SK-N-SH (cell line): ENCODE measurements at regions not wholly inside any gene's neighbourhood (a gene's known extent, or its start where the extent isn't known, plus 50 kb on each side); places are given as distances from the start of the nearest gene placed in this dataset.
"Not testable (repeated sequence)": the region's sequence is repeated elsewhere in the genome, so short reads cannot be mapped to it uniquely, and the experiment has no call there.

Experiments
- CTCF ChIA-PET: fragments of 300-600, 350-600 bp; formaldehyde crosslinking; extraction: SDS; loops from one replicate; lab custom pipeline; 2021; lab: Yijun Ruan, JAX
- POLR2A ChIA-PET: fragments of 350-600 bp; sonication (Branson Sonifier 250); formaldehyde crosslinking; extraction: SDS; loops from one replicate; lab custom pipeline; 2020; ENCODE audit warnings: antibody characterized with exemption, inconsistent platforms; lab: Yijun Ruan, JAX
- DNase-seq: peaks from one replicate; pipeline ENCODE4 v3.0.0; 2012
- H2AFZ ChIP-seq: fragments of 200-600 bp; sonication (generic); 2 replicates; pipeline ENCODE4 v1.8.1; 2016; ENCODE audit warnings: antibody characterized with exemption, mild to moderate bottlenecking, low read depth
- H3F3A ChIP-seq: fragments of 200-600 bp; sonication (generic); replicated peaks from 2 replicates; pipeline ENCODE3; 2016; ENCODE audit warnings: antibody characterized with exemption, mild to moderate bottlenecking; ENCODE audit not compliant: insufficient read depth
- H3K27ac ChIP-seq, 2 experiments: fragments of 200-500 bp in 1 of 2; fragments of 200-600 bp in 1 of 2; sonication (Bioruptor generic) in 1 of 2; sonication (generic), shearing (Covaris generic) in 1 of 2; 2 replicates each; pipeline versions ENCODE4 v1.5.1 to v1.6.1; 2014 to 2016; ENCODE audit warnings: low read depth in 2 of 2, inconsistent platforms in 1 of 2, low read length in 1 of 2, mild to moderate bottlenecking in 1 of 2, mixed read lengths in 1 of 2
- H3K27me3 ChIP-seq: fragments of 200-600 bp; sonication (generic), shearing (Covaris generic); 2 replicates; pipeline ENCODE4 v1.6.1; 2016; ENCODE audit warnings: mixed run types; ENCODE audit not compliant: insufficient read depth
- H3K36me3 ChIP-seq, 2 experiments: fragments of 200-500 bp in 1 of 2; fragments of 200-600 bp in 1 of 2; sonication (Bioruptor generic) in 1 of 2; sonication (generic) in 1 of 2; replicated peaks in 1 of 2; 2 replicates each; pipeline versions ENCODE3 to v1.5.1; 2014 to 2016; ENCODE audit warnings: low read length in 1 of 2, mild to moderate bottlenecking in 1 of 2; ENCODE audit not compliant: insufficient read depth in 2 of 2, control insufficient read depth in 1 of 2
- H3K4me1 ChIP-seq, 2 experiments: fragments of 200-500 bp in 1 of 2; fragments of 200-600 bp in 1 of 2; sonication (Bioruptor generic) in 1 of 2; sonication (generic), shearing (Covaris generic) in 1 of 2; 2 replicates each; pipeline versions ENCODE4 v1.5.1 to v1.6.1; 2014 to 2016; ENCODE audit warnings: low read depth in 1 of 2, low read length in 1 of 2, mixed run types in 1 of 2; ENCODE audit not compliant: insufficient read depth in 2 of 2, control insufficient read depth in 1 of 2
- H3K4me2 ChIP-seq: fragments of 200-600 bp; sonication (generic), shearing (Covaris generic); 2 replicates; pipeline ENCODE4 v1.6.1; 2017; ENCODE audit warnings: mixed run types
- H3K4me3 ChIP-seq, 2 experiments: fragments of 200-500 bp in 1 of 2; fragments of 200-600 bp in 1 of 2; sonication (Bioruptor generic) in 1 of 2; sonication (generic), shearing (Covaris generic) in 1 of 2; 2 replicates each; pipeline versions ENCODE4 v1.5.1 to v1.8.1; 2014 to 2016; ENCODE audit warnings: low read depth in 2 of 2, inconsistent platforms in 1 of 2, low read length in 1 of 2, mild to moderate bottlenecking in 1 of 2, mixed read lengths in 1 of 2, moderate library complexity in 1 of 2
- H3K79me2 ChIP-seq: fragments of 200-600 bp; sonication (generic); 2 replicates; pipeline ENCODE4 v1.8.1; 2017; ENCODE audit warnings: mild to moderate bottlenecking; ENCODE audit not compliant: insufficient read depth
- H3K9ac ChIP-seq: fragments of 200-600 bp; sonication (generic); 2 replicates; pipeline ENCODE4 v1.6.1; 2017; ENCODE audit warnings: mixed run types
- H3K9me2 ChIP-seq: fragments of 200-600 bp; sonication (generic); 2 replicates; pipeline ENCODE4 v1.6.1; 2017; ENCODE audit warnings: mixed run types
- H3K9me3 ChIP-seq: fragments of 200-600 bp; sonication (generic); 2 replicates; pipeline ENCODE4 v1.6.1; 2017; ENCODE audit warnings: mixed run types, mild to moderate bottlenecking, moderate library complexity
- H4K20me1 ChIP-seq: fragments of 200-600 bp; sonication (generic); 2 replicates; pipeline ENCODE4 v1.6.1; 2017; ENCODE audit warnings: mild to moderate bottlenecking, mixed run types; ENCODE audit not compliant: insufficient read depth
- ELF1 ChIP-seq: IDR thresholded peaks from 2 replicates; pipeline ENCODE4 v1.4.0; 2012
- FOXM1 ChIP-seq: IDR thresholded peaks from 2 replicates; pipeline ENCODE4 v1.4.0; 2012; ENCODE audit warnings: low read depth, mild to moderate bottlenecking
- GATA2 ChIP-seq: sonication (generic); formaldehyde crosslinking; IDR thresholded peaks from 2 replicates; pipeline ENCODE4 v1.5.0; 2020; ENCODE audit warnings: mild to moderate bottlenecking, missing genetic modification reagents
- JUND ChIP-seq: IDR thresholded peaks from 2 replicates; pipeline ENCODE4 v1.4.0; 2012
- MEF2A ChIP-seq: IDR thresholded peaks from 2 replicates; pipeline ENCODE4 v1.4.0; 2012; ENCODE audit warnings: low read depth, borderline replicate concordance
- POLR2AphosphoS5 ChIP-seq: IDR thresholded peaks from 2 replicates; pipeline ENCODE4 v1.6.1; 2012; ENCODE audit warnings: low read depth, low read length
- TCF12 ChIP-seq: IDR thresholded peaks from 2 replicates; pipeline ENCODE4 v1.4.0; 2012
- TEAD4 ChIP-seq: IDR thresholded peaks from 2 replicates; pipeline ENCODE4 v1.4.0; 2012; ENCODE audit warnings: mild to moderate bottlenecking, borderline replicate concordance; ENCODE audit not compliant: insufficient read depth
- WGBS: methylation state at CpG from one replicate; pipeline ENCODE4 v1.1.6; 2017; ENCODE audit warnings: low lambda C conversion rate; 5-methylcytosine and 5-hydroxymethylcytosine counted together

DNA sequence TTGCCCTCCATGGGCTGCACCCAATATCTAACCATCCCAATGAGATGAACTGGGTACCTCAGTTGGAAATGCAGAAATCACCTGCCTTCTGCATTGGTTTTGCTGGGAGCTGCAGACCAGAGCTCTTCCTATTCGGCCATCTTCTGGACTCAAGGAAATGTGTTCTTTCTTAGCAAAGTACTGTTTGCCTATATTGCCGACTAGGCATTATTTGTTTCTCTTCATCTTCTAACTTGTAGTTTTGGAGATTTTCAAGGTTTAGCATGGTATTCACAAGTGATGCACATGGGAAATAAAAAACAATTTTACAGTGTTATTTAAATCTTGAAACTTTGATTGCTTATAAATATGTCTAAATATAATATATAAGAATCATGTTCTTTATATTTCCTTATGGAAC lies 377.8 kb upstream of the POU1F1 start:
- Histone ChIP-seq H3K27ac (no peak overlapping the region), H3K4me2 (no peak overlapping the region), H3K9ac (no peak overlapping the region), H4K20me1 (no peaks in the 10 kb centered on the region), H2AFZ (no peak overlapping the region), H3K9me2 (no peaks in the 10 kb centered on the region), H3K79me2 (no peaks in the 10 kb centered on the region), H3K4me1 (no peaks in the 10 kb centered on the region), H3F3A (no peaks in the 10 kb centered on the region), H3K9me3 (no peaks in the 10 kb centered on the region), H3K36me3 (no peaks in the 10 kb centered on the region), H3K4me3 (no peak overlapping the region), H3K27me3 (no peaks in the 10 kb centered on the region; the same call in 1 of the 2 replicates)
- ChIA-PET CTCF (no interaction called here), POLR2A (no interaction called here)
- DNase-seq = no peak
- WGBS = 6% methylated on average over 2 of the region's 2 CpGs
- TF ChIP-seq ELF1 = no peak
- no peak for TF ChIP-seq POLR2AphosphoS5
- TF ChIP-seq TEAD4 = no peak

DNA sequence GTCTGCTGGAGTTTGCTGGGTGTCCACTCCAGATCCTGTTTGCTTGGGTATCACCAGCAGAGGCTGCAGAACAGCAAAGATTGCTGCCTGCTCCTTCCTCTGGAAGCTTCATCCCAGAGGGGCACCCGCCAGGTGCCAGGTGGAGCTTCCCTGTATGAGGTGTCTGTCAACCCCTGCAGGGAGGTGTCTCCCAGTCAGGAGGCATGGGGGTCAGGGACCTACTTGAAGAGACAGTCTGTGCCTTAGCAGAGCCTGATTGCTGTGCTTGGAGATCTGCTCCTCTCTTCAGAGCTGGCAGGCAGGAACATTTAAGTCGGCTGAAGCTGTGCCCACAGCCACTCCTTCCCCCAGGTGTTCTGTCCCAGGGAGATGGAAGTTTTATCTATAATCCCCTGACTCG lies 376.8 kb upstream of the POU1F1 start:
- POLR2A ChIA-PET, H2AFZ ChIP-seq, H3K79me2 ChIP-seq, DNase-seq, H3K4me1 ChIP-seq, H4K20me1 ChIP-seq, H3K9me3 ChIP-seq, H3K36me3 ChIP-seq, H3K27ac ChIP-seq, H3K4me2 ChIP-seq, H3K9me2 ChIP-seq, H3K4me3 ChIP-seq, CTCF ChIA-PET, H3K9ac ChIP-seq, H3K27me3 ChIP-seq, H3F3A ChIP-seq: not testable (repeated sequence)
- WGBS = 10% methylated on average over 3 of the region's 3 CpGs

DNA sequence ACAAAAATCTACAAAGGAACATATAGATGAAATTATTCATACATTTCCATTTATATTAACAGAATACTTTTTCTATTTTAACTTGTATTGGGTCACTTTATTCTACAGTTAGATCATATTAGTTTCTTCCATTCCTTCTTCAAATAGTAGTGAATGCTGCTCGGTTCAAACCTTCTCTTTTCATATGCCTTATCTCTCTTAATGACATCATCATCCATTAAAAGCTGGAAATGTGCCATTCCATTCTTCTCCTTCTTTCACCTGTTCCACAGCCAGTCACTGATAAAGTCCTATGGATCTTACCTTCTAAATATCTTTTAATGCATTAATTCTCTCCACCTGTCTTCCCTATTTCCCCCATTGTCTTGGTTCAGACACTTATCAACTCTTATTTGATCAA lies 358.0 kb upstream of the POU1F1 start:
- no peaks in the 10 kb centered on the region; the same call in 1 of the 2 replicates for H3K27me3 ChIP-seq
- H3F3A ChIP-seq = no peaks in the 10 kb centered on the region
- DNase-seq = no peak
- H3K27ac ChIP-seq = no peak overlapping the region
- WGBS = 3% methylated on average over 1 of the region's 1 CpG
- TF ChIP-seq FOXM1 = no peak
- no peak for TF ChIP-seq JUND
- no peak for TF ChIP-seq MEF2A
- H3K4me1 ChIP-seq = no peaks in the 10 kb centered on the region
- no peaks in the 10 kb centered on the region for H4K20me1 ChIP-seq
- no peaks in the 10 kb centered on the region for H3K9me2 ChIP-seq
- H3K79me2 ChIP-seq = no peaks in the 10 kb centered on the region
- ChIA-PET CTCF (no interaction called here), POLR2A (no interaction called here)
- no peak overlapping the region for H3K4me3 ChIP-seq
- H2AFZ ChIP-seq = no peak overlapping the region
- H3K9ac ChIP-seq = no peak overlapping the region
- H3K36me3 ChIP-seq = no peaks in the 10 kb centered on the region
- H3K9me3 ChIP-seq = no peaks in the 10 kb centered on the region
- H3K4me2 ChIP-seq = no peak overlapping the region

DNA sequence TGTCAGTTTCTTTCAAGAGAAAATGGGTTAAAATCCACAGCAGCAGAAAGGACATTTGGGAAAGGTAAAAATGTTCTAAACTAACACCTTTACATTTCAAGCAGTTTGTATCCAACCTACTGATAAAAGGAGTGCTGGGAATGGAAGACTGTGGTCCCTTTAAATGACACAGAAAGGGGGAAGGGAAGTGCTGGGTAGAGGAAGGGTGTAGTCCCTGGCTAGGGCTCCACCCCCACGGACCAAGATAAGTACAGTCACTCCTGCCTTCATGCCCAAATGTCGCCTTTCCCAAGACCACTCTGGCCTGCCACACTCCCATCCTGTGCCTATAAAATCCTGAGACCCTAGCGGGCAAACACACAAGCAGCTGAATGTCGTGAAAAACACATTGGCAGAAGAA lies 350.9 kb upstream of the POU1F1 start:
- no peaks in the 10 kb centered on the region for H3K27me3 ChIP-seq
- TF ChIP-seq JUND (no peak), GATA2 (no peak), TCF12 (no peak)
- CTCF ChIA-PET = no interaction called here
- no peaks in the 10 kb centered on the region; a peak in 1 of 4 replicates for H3K4me1 ChIP-seq
- no peak overlapping the region for H3K4me3 ChIP-seq
- no peak overlapping the region for H3K27ac ChIP-seq
- no peak for DNase-seq
- no peak overlapping the region for H3K4me2 ChIP-seq
- H3K9me2 ChIP-seq = no peaks in the 10 kb centered on the region
- no peaks in the 10 kb centered on the region for H4K20me1 ChIP-seq
- 3% methylated on average over 4 of the region's 4 CpGs for WGBS
- H3K9me3 ChIP-seq = no peaks in the 10 kb centered on the region
- H3K9ac ChIP-seq = no peak overlapping the region
- POLR2A ChIA-PET = no interaction called here
- H2AFZ ChIP-seq = no peak overlapping the region
- H3K79me2 ChIP-seq = no peaks in the 10 kb centered on the region
- H3F3A ChIP-seq = no peaks in the 10 kb centered on the region
- H3K36me3 ChIP-seq = no peaks in the 10 kb centered on the region
